GM12892 (cell line): ENCODE measurements at regions not wholly inside any gene's neighbourhood (a gene's known extent, or its start where the extent isn't known, plus 50 kb on each side); places are given as distances from the start of the nearest gene placed in this dataset.
"Not testable (repeated sequence)": the region's sequence is repeated elsewhere in the genome, so short reads cannot be mapped to it uniquely, and the experiment has no call there.

Experiments used
- DNase-seq: peaks from one replicate; pipeline ENCODE4 v3.0.0; 2011; ENCODE audit not compliant: insufficient read length
- FAIRE-seq: peaks from 2 replicates; lab custom pipeline; 2011; peaks lifted over from hg19 to GRCh38; lab: Jason Lieb, UNC
- POLR2A ChIP-seq: IDR thresholded peaks from 2 replicates; pipeline ENCODE4 v1.6.1; 2011; ENCODE audit warnings: low read depth, low read length, control low read depth
- POLR2AphosphoS5 ChIP-seq: IDR thresholded peaks from 2 replicates; pipeline ENCODE4 v1.6.1; 2011; ENCODE audit warnings: low read depth, low read length, control low read depth
- TAF1 ChIP-seq: IDR thresholded peaks from 2 replicates; pipeline ENCODE4 v1.6.1; 2011; ENCODE audit warnings: low read depth, mild to moderate bottlenecking, control low read depth, low read length, borderline replicate concordance

GRCh38 chr3:6282918-6283317 lies 578.0 kb upstream of the GRM7 start:
- FAIRE-seq, result no peak

GRCh38 chr3:6287088-6287875 lies 573.6 kb upstream of the GRM7 start:
- DNase-seq (no peak), FAIRE-seq (no peak)
- TF ChIP-seq TAF1, result no peak
- no peak for TF ChIP-seq POLR2A
- no peak for TF ChIP-seq POLR2AphosphoS5

More at GRCh38 chr3:6282918-6283317, 578.0 kb upstream of the GRM7 start:
- no peak for DNase-seq
- TF ChIP-seq POLR2A (no peak), POLR2AphosphoS5 (no peak), TAF1 (no peak)

- FAIRE-seq (no peak), DNase-seq (no peak)
- TF ChIP-seq POLR2A, result no peak
- no peak for TF ChIP-seq TAF1
- no peak for TF ChIP-seq POLR2AphosphoS5
Observed at GRCh38 chr3:6301626-6302025, 559.3 kb upstream of the GRM7 start.

GRCh38 chr3:6315906-6316305 lies 545.0 kb upstream of the GRM7 start:
- FAIRE-seq (no peak), DNase-seq (no peak)
- TF ChIP-seq POLR2AphosphoS5 (no peak), POLR2A (no peak), TAF1 (no peak)

GRCh38 chr3:6321999-6322398 lies 538.9 kb upstream of the GRM7 start:
- FAIRE-seq (no peak), DNase-seq (no peak)
- TF ChIP-seq TAF1 (no peak), POLR2AphosphoS5 (no peak), POLR2A (no peak)

GRCh38 chr3:6326771-6327170 lies 534.1 kb upstream of the GRM7 start:
- TF ChIP-seq POLR2AphosphoS5, result no peak
- DNase-seq (no peak), FAIRE-seq (no peak)

GRCh38 chr3:6340980-6341325 lies 520.0 kb upstream of the GRM7 start:
- not testable (repeated sequence) for FAIRE-seq, DNase-seq

- DNase-seq (no peak), FAIRE-seq (no peak)
- TF ChIP-seq TAF1, result no peak
- TF ChIP-seq POLR2AphosphoS5, result no peak
- no peak for TF ChIP-seq POLR2A
Observed at GRCh38 chr3:6351752-6352151, 509.2 kb upstream of the GRM7 start.

- DNase-seq (no peak), FAIRE-seq (no peak)
- TF ChIP-seq TAF1, result no peak
- no peak for TF ChIP-seq POLR2AphosphoS5
- TF ChIP-seq POLR2A, result no peak
Observed at GRCh38 chr3:6354653-6355052, 506.3 kb upstream of the GRM7 start.

- no peak for DNase-seq
- FAIRE-seq, result no peak
- TF ChIP-seq POLR2AphosphoS5 (no peak), POLR2A (no peak), TAF1 (no peak)
Observed at GRCh38 chr3:6362406-6362805, 498.5 kb upstream of the GRM7 start.

- TF ChIP-seq POLR2AphosphoS5, result no peak
- TF ChIP-seq TAF1, result no peak
- no peak for TF ChIP-seq POLR2A
- FAIRE-seq (no peak), DNase-seq (no peak)
Observed at GRCh38 chr3:6367171-6367570, 493.7 kb upstream of the GRM7 start.

- DNase-seq (no peak), FAIRE-seq (no peak)
- no peak for TF ChIP-seq TAF1
- no peak for TF ChIP-seq POLR2AphosphoS5
- TF ChIP-seq POLR2A, result no peak
Observed at GRCh38 chr3:6392123-6392522, 468.8 kb upstream of the GRM7 start.

GRCh38 chr3:6394944-6395343 lies 466.0 kb upstream of the GRM7 start:
- TF ChIP-seq POLR2AphosphoS5 (no peak), TAF1 (no peak), POLR2A (no peak)
- FAIRE-seq, result no peak
- DNase-seq, result no peak
